ENCODE measurements at regions not wholly inside any gene's neighbourhood (a gene's known extent, or its start where the extent isn't known, plus 50 kb on each side); places are given as distances from the start of the nearest gene placed in this dataset.

GRCh38 chr14:101018561-101019290, 115.2 kb upstream of the RTL1 start:
- H3K4me1 ChIP-seq (ENCODE audit: control insufficient read depth, insufficient read depth, low read length) = no peaks in the 10 kb centered on the region
- BruUV-seq (replicated peaks) = no TSS peak
- no peaks in the 10 kb centered on the region for H3K36me3 ChIP-seq (ENCODE audit: control insufficient read depth, insufficient read depth, low read length)
- H3K4me3 ChIP-seq (ENCODE audit: low read depth in 2 of 2, low read length in 2 of 2) = no peak overlapping the region
- H3K9me3 ChIP-seq (ENCODE audit: control insufficient read depth, insufficient read depth, low read depth, low read length) = no peaks in the 10 kb centered on the region
- intact Hi-C loops (cut with micrococcal nuclease; ENCODE audit: unreplicated experiment) (no loop called here), in situ Hi-C loops (cut with HindIII; ENCODE audit: low pct_unique_long_range_greater_than_20kb, low sequenced_read_pairs) (no loop called here)
- TF ChIP-seq REST (IDR thresholded peaks at IDR 0.05; ENCODE audit: insufficient read depth in 1 of 2, low read depth in 2 of 2, low read length in 1 of 2) = no peak
- no peak for TF ChIP-seq POLR2AphosphoS5 (IDR thresholded peaks at IDR 0.05; ENCODE audit: low read depth, low read length)
- no peak for TF ChIP-seq SIN3A (IDR thresholded peaks at IDR 0.05; ENCODE audit: borderline replicate concordance, insufficient read depth, low read depth, low read length)
- TF ChIP-seq CTCF (IDR thresholded peaks at IDR 0.05) = no peak
- TF ChIP-seq TCF7L2 (IDR thresholded peaks at IDR 0.05; ENCODE audit: low read depth, low read length) = no peak
- no peak for DNase-seq (ENCODE audit: low read depth, low spot score)
- CTCF ChIA-PET = interaction anchor here (0.9 kb wide), 1 partner anchor 633 kb away, joined by 3 read pairs; no protein-coding TSS in a partner anchor
- no peak overlapping the region for H3K27ac ChIP-seq (ENCODE audit: low read length)
- no peaks in the 10 kb centered on the region for H3K27me3 ChIP-seq (ENCODE audit: control insufficient read depth, insufficient read depth, low read length)
- POLR2A ChIA-PET = no interaction called here
- ATAC-seq = no peak

- Histone ChIP-seq H3K4me1 (ENCODE audit: control insufficient read depth, insufficient read depth, low read length) (no peaks in the 10 kb centered on the region), H3K4me3 (ENCODE audit: low read depth in 2 of 2, low read length in 2 of 2) (no peak overlapping the region), H3K27ac (ENCODE audit: low read length) (no peak overlapping the region), H3K27me3 (ENCODE audit: control insufficient read depth, insufficient read depth, low read length) (no peaks in the 10 kb centered on the region), H3K9me3 (ENCODE audit: control insufficient read depth, insufficient read depth, low read depth, low read length) (no peaks in the 10 kb centered on the region), H3K36me3 (ENCODE audit: control insufficient read depth, insufficient read depth, low read length) (no peaks in the 10 kb centered on the region)
- in situ Hi-C loops (cut with HindIII; ENCODE audit: low pct_unique_long_range_greater_than_20kb, low sequenced_read_pairs) = no loop called here
- intact Hi-C loops (cut with micrococcal nuclease; ENCODE audit: unreplicated experiment) = no loop called here
- POLR2A ChIA-PET = no interaction called here
- CTCF ChIA-PET = no interaction called here
- no peak for TF ChIP-seq SIN3A (IDR thresholded peaks at IDR 0.05; ENCODE audit: borderline replicate concordance, insufficient read depth, low read depth, low read length)
- TF ChIP-seq TCF7L2 (IDR thresholded peaks at IDR 0.05; ENCODE audit: low read depth, low read length) = no peak
- no peak for TF ChIP-seq POLR2AphosphoS5 (IDR thresholded peaks at IDR 0.05; ENCODE audit: low read depth, low read length)
- TF ChIP-seq REST (IDR thresholded peaks at IDR 0.05; ENCODE audit: insufficient read depth in 1 of 2, low read depth in 2 of 2, low read length in 1 of 2) = no peak
- TF ChIP-seq CTCF (IDR thresholded peaks at IDR 0.05) = no peak
- no peak for DNase-seq (ENCODE audit: low read depth, low spot score)
- no TSS peak for BruUV-seq (replicated peaks)
- peak; percentile 68 for ATAC-seq
These were observed 116.0 kb upstream of the RTL1 start for GRCh38 chr14:101019541-101019940.

Data from Panc1 (cell line).